Left ventricle myocardium inferior (tissue), 1 donor: ENCODE measurements at regions not wholly inside any gene's neighbourhood (a gene's known extent, or its start where the extent isn't known, plus 50 kb on each side); places are given as distances from the start of the nearest gene placed in this dataset.

Experiments used
- DNase-seq: peaks from one replicate; pipeline ENCODE4 v3.0.0-alpha.2; 2020
- H3K27ac ChIP-seq: fragments of 200-600 bp; replicated peaks from 2 replicates; pipeline ENCODE4 v1.8.0; 2021
- H3K27me3 ChIP-seq: fragments of 200-600 bp; 2 replicates; pipeline ENCODE4 v1.8.0; 2021; ENCODE audit warnings: low read depth
- H3K36me3 ChIP-seq: fragments of 200-600 bp; 2 replicates; pipeline ENCODE4 v1.8.0; 2021
- H3K4me1 ChIP-seq: fragments of 200-600 bp; 2 replicates; pipeline ENCODE4 v1.8.0; 2021
- H3K4me3 ChIP-seq: fragments of 200-600 bp; 2 replicates; pipeline ENCODE4 v1.8.0; 2021; ENCODE audit warnings: mild to moderate bottlenecking, moderate library complexity
- H3K9me3 ChIP-seq: fragments of 200-600 bp; replicated peaks from 2 replicates; pipeline ENCODE4 v1.8.0; 2021
- intact Hi-C: fragments of 100-400 bp; cut with micrococcal nuclease; formaldehyde crosslinking; loops from one replicate; pipeline ENCODE4 v1.11.0; 2022
- TF ChIP-seq, protein P1 (sequence below): fragments of 200-600 bp; IDR thresholded peaks from 2 replicates; pipeline ENCODE4 v1.8.0; 2021; ENCODE audit warnings: antibody characterized with exemption, mild to moderate bottlenecking, borderline replicate concordance
- donor health status: DM: no; HTN: yes; CAD: no; lungs with severe emphysema.

DNA sequence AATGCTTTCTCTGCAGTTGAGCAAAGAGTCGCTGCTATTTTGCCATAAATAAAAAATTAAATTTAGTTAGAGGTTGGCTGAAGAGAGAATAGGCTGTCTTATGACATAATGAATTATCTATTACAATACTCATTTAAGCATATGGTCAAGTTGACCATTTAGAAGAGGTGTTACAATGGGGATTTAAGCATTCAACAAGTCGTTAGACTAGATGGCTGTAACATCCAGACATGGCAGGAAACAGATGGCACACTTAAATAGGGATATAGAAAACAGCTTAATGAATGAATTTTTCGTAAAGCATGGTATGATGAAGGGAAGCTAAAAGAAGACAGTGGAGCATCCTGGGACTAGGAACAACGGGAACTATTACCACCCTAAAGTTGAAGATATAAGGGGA lies 160.3 kb upstream of the PTPRD start:
- TF ChIP-seq, protein P1, sequence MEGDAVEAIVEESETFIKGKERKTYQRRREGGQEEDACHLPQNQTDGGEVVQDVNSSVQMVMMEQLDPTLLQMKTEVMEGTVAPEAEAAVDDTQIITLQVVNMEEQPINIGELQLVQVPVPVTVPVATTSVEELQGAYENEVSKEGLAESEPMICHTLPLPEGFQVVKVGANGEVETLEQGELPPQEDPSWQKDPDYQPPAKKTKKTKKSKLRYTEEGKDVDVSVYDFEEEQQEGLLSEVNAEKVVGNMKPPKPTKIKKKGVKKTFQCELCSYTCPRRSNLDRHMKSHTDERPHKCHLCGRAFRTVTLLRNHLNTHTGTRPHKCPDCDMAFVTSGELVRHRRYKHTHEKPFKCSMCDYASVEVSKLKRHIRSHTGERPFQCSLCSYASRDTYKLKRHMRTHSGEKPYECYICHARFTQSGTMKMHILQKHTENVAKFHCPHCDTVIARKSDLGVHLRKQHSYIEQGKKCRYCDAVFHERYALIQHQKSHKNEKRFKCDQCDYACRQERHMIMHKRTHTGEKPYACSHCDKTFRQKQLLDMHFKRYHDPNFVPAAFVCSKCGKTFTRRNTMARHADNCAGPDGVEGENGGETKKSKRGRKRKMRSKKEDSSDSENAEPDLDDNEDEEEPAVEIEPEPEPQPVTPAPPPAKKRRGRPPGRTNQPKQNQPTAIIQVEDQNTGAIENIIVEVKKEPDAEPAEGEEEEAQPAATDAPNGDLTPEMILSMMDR, result no peak
- H3K4me1 ChIP-seq, result no peaks in the 10 kb centered on the region
- no peaks in the 10 kb centered on the region for H3K36me3 ChIP-seq
- intact Hi-C loops, result no loop called here
- H3K4me3 ChIP-seq, result no peak overlapping the region
- no peak overlapping the region for H3K27ac ChIP-seq
- no peaks in the 10 kb centered on the region for H3K27me3 ChIP-seq
- no peak for DNase-seq
- peaks cover 26% of the 10 kb centered on the region for H3K9me3 ChIP-seq

DNA sequence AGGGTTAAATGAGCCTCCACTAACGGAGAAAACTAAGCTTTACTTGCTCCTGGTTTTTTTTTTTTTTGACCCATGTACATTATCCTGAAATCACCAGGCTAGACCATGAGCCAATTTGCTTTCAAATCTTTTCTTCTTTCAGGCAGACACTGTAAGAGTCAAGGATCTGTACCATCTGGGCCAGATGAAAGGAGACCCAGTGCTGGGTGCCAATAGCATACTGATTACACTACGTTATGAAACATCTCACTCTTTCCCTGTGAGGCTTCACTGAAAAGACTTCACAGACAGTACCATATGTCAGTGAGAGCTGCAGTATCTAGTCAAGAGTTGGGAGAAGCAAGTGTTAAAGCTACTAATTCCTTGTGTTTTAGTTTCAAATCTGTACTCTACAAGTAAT lies 161.2 kb upstream of the PTPRD start:
- no peak for DNase-seq
- TF ChIP-seq, protein P1, result no peak
- Histone ChIP-seq H3K27me3 (no peaks in the 10 kb centered on the region), H3K27ac (no peak overlapping the region), H3K4me3 (no peak overlapping the region), H3K9me3 (peaks cover 30% of the 10 kb centered on the region), H3K36me3 (no peaks in the 10 kb centered on the region), H3K4me1 (no peaks in the 10 kb centered on the region)
- intact Hi-C loops, result no loop called here

DNA sequence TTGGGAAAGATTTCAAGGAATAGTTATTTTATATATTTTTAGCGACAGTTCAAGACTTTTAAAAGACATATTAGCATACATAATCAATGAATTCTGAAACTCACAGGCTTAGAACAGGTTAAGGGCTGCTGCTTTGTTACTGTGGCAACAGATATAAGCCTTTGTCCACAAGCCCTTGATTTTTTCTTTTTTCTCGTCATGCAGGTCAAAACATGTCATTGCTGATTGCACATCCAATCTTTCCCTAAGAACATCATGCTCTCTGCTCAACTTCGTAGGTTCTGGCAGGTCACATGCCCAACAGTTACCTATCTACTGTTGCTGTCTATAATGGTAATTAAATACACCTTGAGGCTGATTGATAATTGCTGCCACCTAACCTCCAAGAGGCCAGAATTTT lies 172.5 kb upstream of the PTPRD start:
- DNase-seq, result no peak
- TF ChIP-seq, protein P1, result no peak
- no peaks in the 10 kb centered on the region for H3K27me3 ChIP-seq
- no peak overlapping the region for H3K4me3 ChIP-seq
- no peaks in the 10 kb centered on the region for H3K36me3 ChIP-seq
- intact Hi-C loops, result no loop called here
- no peaks in the 10 kb centered on the region for H3K4me1 ChIP-seq
- peaks cover 12% of the 10 kb centered on the region for H3K9me3 ChIP-seq
- H3K27ac ChIP-seq, result no peak overlapping the region

GRCh38 chr9:10793306-10793705 lies 180.5 kb upstream of the PTPRD start:
- DNase-seq, result no peak
- no peaks in the 10 kb centered on the region for H3K4me1 ChIP-seq
- TF ChIP-seq, protein P1, result no peak

DNA sequence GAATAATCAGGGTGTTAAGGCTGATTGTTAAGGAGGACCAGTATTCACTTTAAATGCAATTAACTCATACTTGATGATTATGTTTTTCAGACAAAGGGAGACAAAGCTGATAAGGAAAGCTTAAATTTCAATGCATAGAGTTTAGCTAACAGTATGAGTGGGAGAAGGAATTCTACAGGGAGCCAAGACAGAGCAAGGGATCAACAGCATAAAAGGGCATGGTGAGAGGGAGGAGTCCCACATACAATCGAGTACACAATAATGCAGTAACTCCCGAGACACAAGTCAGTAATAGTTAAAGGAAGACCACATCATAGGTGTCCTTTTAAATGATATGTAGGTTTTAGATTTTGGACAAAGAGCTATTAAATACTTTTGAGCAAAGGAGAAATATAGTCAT lies 191.7 kb upstream of the PTPRD start:
- Histone ChIP-seq H3K9me3 (peaks cover 6% of the 10 kb centered on the region), H3K36me3 (no peaks in the 10 kb centered on the region), H3K27me3 (no peaks in the 10 kb centered on the region), H3K27ac (no peak overlapping the region), H3K4me3 (no peak overlapping the region), H3K4me1 (no peaks in the 10 kb centered on the region)
- no peak for DNase-seq
- intact Hi-C loops, result no loop called here
- TF ChIP-seq, protein P1, result no peak

More at GRCh38 chr9:10793306-10793705, 180.5 kb upstream of the PTPRD start:
- no peaks in the 10 kb centered on the region for H3K36me3 ChIP-seq
- no peak overlapping the region for H3K4me3 ChIP-seq
- H3K27ac ChIP-seq, result no peak overlapping the region
- intact Hi-C loops, result no loop called here
- no peaks in the 10 kb centered on the region for H3K27me3 ChIP-seq
- peaks cover 37% of the 10 kb centered on the region for H3K9me3 ChIP-seq

DNA sequence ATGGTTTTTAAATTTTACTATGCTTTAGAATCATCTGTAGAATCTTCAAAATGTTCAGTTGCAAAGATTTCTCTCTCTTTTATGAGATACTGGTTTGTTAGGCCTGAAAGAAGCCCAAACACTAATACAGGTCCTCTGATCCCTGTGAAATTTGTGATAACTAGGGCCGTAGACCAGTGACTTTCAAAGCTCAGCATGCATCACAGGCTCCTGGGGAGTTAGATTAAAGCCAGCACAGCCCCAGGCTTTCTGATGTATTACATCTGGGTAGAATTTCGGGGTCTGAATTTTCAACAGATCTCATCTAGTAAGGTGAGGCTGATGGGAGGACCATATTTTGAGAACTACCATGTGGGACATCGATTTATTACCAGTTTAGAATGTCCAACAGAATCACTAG lies 194.1 kb upstream of the PTPRD start:
- Histone ChIP-seq H3K9me3 (peaks cover 13% of the 10 kb centered on the region), H3K27me3 (no peaks in the 10 kb centered on the region), H3K4me3 (no peak overlapping the region), H3K27ac (no peak overlapping the region), H3K4me1 (no peaks in the 10 kb centered on the region), H3K36me3 (no peaks in the 10 kb centered on the region)
- DNase-seq, result no peak
- TF ChIP-seq, protein P1, result no peak
- intact Hi-C loops, result no loop called here
